Activated CD8-positive, alpha-beta memory T cell treated with anti-CD3 and anti-CD28 coated beads for 48 hours (primary cell): ENCODE measurements at regions not wholly inside any gene's neighbourhood (a gene's known extent, or its start where the extent isn't known, plus 50 kb on each side); places are given as distances from the start of the nearest gene placed in this dataset.

Experiments used
- DNase-seq, 3 experiments: peaks; one replicate each; pipeline ENCODE4 v3.0.0-alpha.2; 2020; ENCODE audit warnings: low read depth in 2 of 3, low spot score in 2 of 3

GRCh38 chr2:128798502-128799283 lies 480.0 kb upstream of the HS6ST1 start:
- DNase-seq: no peak

GRCh38 chr2:128799284-128799552 lies 480.6 kb upstream of the HS6ST1 start:
- DNase-seq: no peak

- no peak for DNase-seq
Measured at GRCh38 chr2:128799730-128800129, 481.1 kb upstream of the HS6ST1 start.

- no peak for DNase-seq
Measured at GRCh38 chr2:128801576-128801975, 482.9 kb upstream of the HS6ST1 start.

- no peak for DNase-seq
Measured at GRCh38 chr2:128803222-128803621, 484.6 kb upstream of the HS6ST1 start.

GRCh38 chr2:128805237-128805636 lies 486.6 kb upstream of the HS6ST1 start:
- no peak for DNase-seq

GRCh38 chr2:128805918-128806317 lies 487.2 kb upstream of the HS6ST1 start:
- no peak for DNase-seq

GRCh38 chr2:128807317-128807716 lies 488.6 kb upstream of the HS6ST1 start:
- no peak for DNase-seq

- no peak for DNase-seq
Measured at GRCh38 chr2:128808462-128809258, 490.0 kb upstream of the HS6ST1 start.

- no peak for DNase-seq
Measured at GRCh38 chr2:128809259-128809636, 490.6 kb upstream of the HS6ST1 start.

GRCh38 chr2:128809880-128810279 lies 491.2 kb upstream of the HS6ST1 start:
- DNase-seq: no peak

GRCh38 chr2:128812183-128812940 lies 493.7 kb upstream of the HS6ST1 start:
- DNase-seq: no peak

- DNase-seq: no peak
Measured at GRCh38 chr2:128813352-128814034, 494.8 kb upstream of the HS6ST1 start.

GRCh38 chr2:128815248-128815647 lies 496.6 kb upstream of the HS6ST1 start:
- DNase-seq: no peak

GRCh38 chr2:128817171-128817570 lies 498.5 kb upstream of the HS6ST1 start:
- no peak for DNase-seq

- no peak for DNase-seq
Measured at GRCh38 chr2:128817813-128818212, 499.1 kb upstream of the HS6ST1 start.

GRCh38 chr2:128818248-128818647 lies 499.6 kb upstream of the HS6ST1 start:
- no peak for DNase-seq

- DNase-seq: no peak
Measured at GRCh38 chr2:128818704-128819491, 500.2 kb upstream of the HS6ST1 start.

GRCh38 chr2:128820452-128820851 lies 501.8 kb upstream of the HS6ST1 start:
- no peak for DNase-seq

GRCh38 chr2:128821010-128821409 lies 502.3 kb upstream of the HS6ST1 start:
- DNase-seq: no peak
